HG02973 (cell line): ENCODE measurements at regions not wholly inside any gene's neighbourhood (a gene's known extent, or its start where the extent isn't known, plus 50 kb on each side); places are given as distances from the start of the nearest gene placed in this dataset.
"Not testable (repeated sequence)": the region's sequence is repeated elsewhere in the genome, so short reads cannot be mapped to it uniquely, and the experiment has no call there.

Experiments used
- ATAC-seq: cut with Tn5 transposase; IDR thresholded peaks from one replicate; pipeline ENCODE4 v1.9.1; 2021; ENCODE audit warnings: moderate library complexity; ENCODE audit not compliant: unreplicated experiment

DNA sequence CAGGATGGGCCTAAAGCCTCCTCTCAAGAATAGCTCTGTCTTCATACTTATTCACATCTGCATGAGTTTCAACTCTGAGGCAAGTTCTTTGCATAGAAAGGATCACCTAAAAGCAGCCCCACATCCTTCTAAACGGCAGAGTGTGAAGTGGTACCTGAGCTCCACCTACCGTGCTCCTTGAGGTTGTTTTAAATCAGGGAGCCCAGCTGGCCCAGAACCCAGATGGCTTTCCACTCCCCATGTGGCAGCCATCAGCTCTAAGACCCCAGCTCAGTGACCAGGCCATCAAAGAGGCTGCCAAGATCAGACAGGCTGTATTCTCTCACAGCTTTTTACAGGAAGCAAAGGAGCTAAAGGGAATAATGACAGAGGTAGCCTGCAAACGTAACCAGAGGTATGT is 299.3 kb downstream of the RASEF start:
- ATAC-seq, result no peak

DNA sequence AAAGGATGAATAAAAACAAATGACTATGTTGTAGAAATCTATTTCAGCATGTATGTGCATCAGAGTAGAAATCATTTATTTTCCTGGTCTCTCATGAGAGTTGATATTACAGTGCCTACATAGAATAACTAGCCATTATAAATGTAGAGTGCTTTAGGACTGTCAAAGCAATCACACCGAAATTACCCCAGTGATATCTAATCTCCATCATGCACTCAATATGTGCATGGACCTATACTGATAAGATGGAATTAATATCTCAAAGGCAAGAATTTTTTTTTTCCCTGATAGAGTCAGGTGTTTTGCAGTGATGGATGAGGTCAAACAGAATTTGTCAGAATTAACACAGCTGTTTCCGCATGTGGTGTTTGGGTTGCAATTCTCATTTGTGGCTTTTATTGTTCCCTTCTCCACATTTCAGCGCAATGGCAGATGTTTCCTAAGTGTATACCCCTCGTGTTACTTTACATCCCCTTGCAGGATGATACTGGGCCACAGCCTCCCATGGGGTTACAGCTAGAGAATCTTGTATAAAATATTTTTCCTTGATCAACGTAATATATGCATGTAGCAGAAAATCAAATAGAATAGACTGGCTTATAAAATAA is 298.8 kb downstream of the RASEF start:
- no peak for ATAC-seq

DNA sequence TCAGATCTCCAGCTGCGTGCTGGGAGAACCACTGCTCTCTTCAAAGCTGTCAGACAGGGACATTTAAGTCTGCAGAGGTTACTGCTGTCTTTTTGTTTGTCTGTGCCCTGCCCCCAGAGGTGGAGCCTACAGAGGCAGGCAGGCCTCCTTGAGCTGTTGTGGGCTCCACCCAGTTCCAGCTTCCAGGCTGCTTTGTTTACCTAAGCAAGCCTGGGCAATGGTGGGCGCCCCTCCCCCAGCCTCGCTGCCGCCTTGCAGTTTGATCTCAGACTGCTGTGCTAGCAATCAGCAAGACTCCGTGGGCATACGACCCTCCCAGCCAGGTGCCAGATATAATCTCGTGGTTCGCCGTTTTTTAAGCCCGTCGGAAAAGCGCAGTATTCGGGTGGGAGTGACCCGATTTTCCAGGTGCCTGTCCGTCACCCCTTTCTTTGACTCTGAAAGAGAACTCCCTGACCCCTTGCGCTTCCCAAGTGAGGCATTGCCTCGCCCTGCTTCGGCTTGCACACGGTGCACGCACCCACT is 288.2 kb downstream of the RASEF start:
- ATAC-seq, result not testable (repeated sequence)

DNA sequence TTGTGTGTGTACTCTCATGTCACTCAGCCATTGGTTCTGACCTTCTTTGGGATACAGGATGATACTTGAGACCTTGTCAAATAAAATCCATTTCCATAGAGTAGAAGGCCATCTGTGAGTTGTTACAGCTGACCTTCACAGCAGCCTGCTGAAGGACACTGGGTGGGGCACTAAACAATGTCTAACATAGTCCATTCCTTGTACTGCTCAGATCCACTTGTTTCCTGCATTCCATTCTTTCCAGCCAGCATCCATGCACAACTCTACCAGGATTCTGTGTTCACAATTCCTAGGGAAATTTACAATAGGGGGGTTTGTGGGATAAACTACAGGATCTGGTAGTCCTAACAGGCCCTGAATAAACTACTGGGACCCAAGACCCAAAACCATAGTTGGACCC is 286.4 kb downstream of the RASEF start:
- ATAC-seq, result no peak

DNA sequence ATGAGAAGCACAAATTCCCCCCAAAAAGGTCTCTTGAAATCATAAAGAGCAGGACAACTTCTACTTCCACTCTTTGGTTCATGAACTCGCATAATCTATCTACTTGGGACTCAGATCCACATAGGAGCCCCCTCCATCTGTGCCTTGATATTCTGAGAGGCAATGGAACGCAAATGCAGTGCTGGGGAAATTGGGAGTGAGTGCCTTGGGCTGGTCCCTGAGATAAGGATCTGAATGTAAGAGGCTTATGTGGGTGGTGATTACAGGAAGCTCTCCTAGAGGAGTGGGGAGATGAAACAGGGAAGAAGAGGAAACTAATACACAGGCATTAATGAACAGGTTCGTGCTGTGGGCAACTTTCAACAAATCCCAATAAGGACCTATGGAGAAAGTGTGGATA is 285.6 kb downstream of the RASEF start:
- ATAC-seq, result no peak

DNA sequence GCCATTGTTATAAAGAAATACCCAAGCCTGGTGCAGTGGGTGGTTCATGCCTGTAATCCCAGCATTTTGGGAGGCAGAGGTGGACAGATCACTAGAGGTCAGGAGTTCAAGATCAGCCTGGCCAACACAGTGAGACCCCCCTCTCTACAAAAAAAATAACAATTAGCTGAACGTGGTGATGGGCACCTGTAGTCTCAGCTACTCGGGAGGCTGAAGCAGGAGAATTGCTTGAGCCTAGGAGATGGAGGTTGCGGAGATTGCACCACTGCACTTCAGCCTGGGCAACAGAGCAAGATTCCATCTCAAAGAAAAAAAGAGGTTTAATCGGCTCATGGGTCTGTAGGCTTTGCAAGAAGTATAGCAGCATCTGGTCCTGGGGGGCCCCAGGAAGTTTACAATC is 284.0 kb downstream of the RASEF start:
- not testable (repeated sequence) for ATAC-seq

DNA sequence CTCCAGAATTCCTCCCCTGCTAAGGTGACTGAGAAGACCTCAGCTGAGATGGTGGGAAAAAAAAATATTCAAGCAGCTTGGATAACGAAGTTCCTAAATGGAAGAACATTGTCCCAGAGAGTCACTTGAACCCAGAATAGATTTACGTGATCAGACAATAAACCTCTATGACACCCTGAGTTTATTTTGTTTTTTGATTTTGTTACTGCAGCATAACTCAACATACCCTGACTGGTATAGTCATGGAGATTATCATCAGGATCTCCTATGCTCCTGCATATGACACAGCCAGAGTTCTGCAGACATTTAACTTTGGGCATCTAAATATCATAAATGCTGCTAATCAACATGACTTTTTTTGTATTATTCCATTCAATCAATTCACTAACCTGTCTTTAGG is 282.9 kb downstream of the RASEF start:
- no peak for ATAC-seq

DNA sequence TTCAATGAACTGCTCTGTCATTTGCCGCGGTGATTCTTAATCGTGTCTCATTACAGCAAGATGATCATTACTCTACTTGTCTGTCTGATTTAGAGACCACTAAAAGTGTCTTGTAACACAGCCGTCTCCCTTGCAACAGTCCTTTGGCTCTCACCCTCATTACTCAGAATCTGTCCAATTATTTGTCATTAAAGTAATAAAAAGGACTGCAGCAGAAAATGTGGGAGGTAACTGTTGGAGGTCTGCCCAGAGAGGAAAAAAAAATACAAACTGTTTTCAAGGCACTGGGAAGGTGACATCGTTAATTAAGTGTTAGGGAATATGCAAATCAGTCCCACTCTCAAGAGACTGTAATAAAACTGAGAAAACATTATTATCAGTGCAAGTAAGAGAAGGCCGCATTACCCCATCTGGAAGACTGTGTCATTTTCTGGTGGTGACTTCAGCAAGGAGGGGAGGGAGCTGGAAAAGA is 281.0 kb downstream of the RASEF start:
- no peak for ATAC-seq

DNA sequence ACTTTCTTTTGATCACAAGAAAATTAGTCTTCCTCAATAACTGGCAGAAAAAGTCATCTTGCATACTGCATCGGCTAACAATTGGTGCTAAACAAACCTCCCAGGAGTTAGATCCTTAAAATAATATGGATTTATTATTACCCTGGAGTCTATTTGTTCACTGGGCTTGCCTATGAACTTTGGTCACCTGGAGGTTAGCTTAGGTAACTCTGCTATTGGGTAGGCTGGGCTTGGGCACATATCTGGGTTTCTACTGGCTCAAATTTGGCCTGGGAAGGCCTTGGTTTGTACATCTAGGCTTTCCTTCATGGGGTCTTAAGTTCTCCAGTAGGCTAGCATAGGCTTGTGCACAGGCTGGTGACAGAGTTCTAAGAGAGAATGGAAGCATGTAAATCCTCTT is 279.9 kb downstream of the RASEF start:
- ATAC-seq, result no peak

DNA sequence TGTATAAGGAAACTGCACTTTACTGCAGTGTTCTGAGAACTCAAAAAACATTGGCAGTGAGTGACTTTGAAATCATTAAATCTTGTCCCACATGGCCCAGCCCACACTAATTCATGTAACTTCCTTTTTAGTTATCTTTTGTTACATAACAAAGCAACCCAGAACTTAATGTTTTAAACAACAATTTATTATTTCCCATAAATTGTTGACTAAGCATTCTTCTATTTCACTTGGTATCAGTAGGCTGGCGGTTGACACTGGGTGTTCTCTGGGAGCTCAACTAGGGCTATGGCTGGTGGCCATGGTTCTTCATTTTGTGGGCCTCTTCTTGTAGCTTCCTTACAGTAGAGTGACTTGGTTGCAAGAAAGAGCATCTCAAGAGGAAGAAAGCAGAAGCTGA is 278.4 kb downstream of the RASEF start:
- no peak for ATAC-seq

DNA sequence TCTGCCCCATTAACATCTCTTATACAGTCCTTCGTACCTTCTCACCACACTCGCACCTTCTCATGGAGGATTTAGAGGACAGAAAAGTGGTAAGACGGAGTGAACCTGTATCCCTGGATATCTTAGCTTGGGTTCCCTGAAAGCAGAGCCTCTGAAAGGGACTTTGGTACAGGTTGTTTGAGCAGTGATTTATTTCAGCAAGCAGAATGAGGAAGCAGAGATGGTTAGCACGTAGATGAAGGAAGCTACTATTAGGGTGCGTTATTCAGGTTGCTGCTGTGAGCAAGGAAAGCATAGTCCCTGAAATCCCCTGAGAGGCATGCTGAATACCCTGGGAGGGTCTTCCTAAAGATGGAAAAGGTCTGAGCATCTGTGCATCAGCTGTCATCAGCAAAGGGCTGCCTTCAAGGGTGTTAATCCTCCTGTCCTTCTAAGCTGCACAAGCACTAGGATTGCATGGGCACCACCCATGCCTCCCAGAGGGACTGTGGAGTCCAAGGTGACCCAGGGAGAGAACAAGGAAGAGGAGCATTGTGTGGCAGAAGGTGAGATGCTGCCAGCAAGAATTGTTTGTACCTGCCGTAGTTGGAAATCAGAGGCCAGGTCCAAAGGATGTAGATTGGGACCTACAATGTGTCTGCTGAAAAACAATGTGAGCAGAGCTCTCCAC is 273.7 kb downstream of the RASEF start:
- no peak for ATAC-seq

DNA sequence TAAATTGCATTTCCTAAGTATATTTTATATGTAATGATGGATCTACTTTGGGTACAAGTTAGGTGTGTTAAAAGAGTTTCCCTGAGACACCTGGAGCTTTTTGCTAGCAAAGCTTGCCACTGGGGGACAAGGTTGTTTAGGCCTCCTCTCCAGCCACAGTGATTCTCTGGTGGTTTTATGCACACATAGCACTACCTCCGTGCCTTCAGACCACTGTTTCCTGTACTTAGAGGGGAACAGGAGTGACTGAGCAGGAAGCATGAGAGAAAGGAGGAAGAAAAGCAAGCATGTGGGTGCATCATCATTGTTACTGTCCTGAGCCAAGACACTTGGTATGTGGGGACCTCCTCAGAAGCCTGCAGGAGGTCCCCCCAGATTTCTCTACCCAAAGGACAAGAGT is 272.1 kb downstream of the RASEF start:
- ATAC-seq, result no peak

DNA sequence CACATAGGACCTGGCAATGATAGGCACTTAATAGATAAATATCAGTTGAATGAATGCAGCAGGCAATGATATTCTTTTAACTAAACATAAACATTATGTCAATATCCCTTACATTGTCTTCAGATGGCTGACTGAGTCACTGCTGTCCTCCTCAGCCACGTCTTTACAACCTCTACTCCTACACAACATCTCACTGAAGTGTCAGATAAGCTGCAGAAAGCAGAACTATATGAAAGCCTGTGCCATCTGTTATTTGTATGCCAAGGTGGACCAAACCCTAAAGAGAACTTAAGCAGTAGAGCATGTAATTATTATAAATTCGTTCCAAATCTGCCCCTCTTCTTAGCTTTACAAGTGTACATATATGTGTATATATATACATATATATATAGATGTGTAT is 271.2 kb downstream of the RASEF start:
- ATAC-seq, result no peak

DNA sequence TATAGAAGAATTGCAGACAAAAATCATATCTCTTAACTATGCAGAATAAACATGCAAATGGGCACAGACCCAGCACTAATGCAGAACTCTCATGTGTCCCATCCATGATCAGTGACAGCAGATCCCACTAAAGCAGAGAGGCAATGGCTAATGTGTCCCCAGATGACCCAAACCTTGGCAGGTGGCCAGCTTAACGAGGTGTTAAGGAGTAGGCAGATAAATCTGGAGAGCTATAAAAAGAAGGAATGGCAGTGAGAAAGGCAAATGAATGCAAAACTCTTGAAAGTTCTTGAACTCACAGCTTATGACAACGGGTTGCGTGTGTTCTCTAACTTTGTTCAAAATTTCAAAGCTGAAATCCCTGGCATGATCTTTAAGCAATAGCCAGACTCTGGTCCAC is 265.4 kb downstream of the RASEF start:
- no peak for ATAC-seq

DNA sequence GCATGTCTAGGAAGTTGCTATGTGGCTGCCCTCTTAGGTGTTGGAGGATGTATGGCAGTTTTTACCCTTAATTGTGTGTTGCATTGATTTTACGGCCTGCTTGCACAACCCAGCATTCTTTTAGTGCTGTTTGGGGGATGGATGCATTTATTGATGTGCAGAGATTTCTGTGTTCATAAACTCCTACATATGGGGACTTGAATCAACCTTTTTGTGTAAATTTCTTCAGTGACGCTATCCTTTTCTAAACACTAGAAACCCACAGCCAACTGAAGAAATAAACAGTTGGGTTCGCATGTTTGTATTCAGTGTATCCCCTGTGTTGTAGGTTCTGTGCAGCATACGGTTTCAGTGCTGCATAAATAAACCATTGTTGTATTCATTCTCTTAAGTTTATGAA is 263.7 kb downstream of the RASEF start:
- no peak for ATAC-seq

DNA sequence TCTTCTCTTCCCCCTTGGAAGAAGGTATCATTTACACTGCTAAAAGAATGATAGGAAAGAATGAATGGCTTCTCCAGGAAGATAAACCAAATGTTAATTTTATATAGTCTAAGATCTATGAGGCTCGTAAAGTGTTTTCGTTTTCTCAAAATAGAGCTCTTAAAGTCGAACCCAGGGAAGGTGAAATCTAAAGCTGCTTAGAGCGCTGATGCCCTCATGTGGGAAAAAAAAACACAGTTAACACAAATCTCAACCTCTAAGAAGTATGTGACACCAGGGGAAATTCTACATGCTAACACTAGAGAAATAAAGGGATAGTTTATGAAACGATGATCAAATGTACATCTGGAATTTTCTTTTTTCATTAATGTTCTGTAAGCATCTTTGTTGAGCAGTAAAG is 257.9 kb downstream of the RASEF start:
- ATAC-seq, result no peak

DNA sequence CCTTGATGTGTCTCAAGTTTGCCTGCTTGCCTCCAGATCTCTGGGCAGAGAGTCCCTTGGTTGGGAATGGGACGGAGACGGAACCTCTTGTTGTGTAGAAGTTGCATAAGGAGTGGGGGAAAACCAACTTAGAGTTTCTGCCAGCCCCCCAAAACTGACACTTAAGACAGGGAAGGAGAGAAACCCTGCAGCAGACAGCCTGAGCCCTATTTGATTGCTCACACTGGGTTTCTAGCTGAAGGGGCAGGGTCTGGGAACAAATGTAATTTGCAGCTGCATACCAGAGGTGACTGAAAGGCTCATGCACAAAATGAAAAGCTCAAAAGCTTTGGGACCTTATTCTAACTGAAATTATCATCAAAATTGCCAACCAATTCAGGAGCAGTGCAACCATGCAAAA is 254.5 kb downstream of the RASEF start:
- ATAC-seq, result no peak

DNA sequence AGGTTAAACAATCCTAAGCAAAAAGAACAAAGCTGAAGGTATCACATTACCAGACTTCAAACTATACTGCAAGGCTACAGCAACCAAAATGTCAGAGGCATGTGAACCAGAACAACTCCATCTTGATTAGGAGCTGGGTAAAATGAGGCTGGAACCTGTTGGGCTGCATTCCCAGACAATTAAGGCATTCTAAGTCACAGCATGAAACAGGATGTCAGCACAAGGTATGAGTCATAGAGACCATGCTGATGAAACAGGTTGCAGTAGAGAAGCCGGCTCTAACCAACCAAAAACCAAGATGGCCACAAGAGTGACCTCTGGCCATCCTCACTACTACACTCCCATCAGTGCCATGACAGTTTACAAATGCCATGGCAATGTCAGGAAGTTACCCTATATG is 252.0 kb downstream of the RASEF start:
- ATAC-seq, result no peak

DNA sequence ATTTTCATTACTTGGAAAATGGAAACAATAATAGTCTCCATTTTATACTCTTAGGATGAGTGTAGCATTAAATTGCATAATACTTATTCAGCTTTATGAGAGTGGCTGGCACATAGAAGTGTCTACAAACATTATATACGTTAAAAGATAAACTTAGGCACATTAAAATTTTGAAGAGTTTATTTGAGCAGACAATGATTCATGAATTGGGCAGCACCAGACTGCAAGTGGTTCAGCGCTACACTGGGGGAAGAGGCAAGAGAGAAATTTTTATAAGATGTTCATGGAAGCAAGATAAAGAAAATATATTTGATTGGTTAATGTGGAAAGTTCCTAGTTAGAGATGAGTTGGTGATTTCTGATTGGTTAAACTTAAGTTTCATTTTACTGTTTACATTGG is 243.7 kb downstream of the RASEF start:
- no peak for ATAC-seq

DNA sequence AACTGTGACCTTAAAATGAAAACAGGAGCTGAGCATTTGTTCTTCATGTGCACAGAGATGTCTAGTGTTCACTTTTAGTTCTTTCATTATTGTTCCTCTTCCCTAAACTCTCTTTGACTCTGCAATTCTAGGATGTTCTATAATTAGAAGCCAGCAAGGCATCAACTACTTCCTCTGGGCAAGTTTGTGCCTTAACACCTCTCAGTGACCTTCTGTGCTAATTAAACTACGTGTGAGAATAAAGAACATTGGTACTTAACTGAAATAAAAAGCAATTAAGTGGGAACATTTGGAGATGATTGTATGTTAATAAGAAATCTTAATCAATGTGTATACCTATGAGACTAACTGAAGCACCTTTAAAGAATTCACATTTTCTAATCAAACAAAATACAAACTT is 242.8 kb downstream of the RASEF start:
- ATAC-seq, result no peak

DNA sequence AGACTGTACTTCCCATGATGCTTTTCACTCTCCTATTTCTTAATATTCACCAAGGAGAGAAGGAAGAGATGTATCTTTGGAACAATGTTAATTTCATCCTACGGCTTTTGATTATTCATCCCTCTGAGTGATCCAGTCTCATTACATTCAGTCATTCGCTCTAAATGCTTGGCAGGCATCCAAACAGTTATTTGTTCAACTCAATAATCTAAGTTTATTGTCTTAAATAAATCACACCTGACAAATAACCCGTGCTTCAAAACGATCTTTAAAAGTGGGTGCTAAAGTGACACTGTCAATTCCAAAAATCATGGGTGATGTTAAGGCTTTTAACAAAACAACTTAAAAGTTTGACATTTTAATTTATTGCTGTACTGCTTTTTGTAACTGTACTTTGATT is 233.1 kb downstream of the RASEF start:
- no peak for ATAC-seq

DNA sequence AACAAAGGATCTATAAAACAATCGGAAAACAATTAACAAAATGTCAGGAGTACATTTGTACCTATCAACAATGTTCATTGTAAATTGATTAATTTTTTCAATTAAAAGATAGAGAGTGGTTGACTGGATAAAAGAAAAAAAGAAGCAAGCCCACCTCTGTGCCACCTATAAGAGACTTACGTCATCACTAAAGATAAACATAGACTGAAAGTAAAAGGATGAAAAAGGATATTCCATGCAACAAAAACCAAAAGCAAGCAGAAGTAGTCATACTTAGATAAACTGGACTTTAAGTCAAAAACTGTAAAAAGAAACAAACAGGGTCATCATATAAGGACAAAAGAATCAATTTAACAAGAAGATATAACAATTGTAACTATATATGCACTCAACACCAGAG is 197.4 kb downstream of the RASEF start:
- no peak for ATAC-seq
